K562 (cell line): ENCODE measurements at regions not wholly inside any gene's neighbourhood (a gene's known extent, or its start where the extent isn't known, plus 50 kb on each side); places are given as distances from the start of the nearest gene placed in this dataset.

ENCODE experiments used
- ATAC-seq: fragments of 200-7000 bp; cut with Tn5 transposase; 3 replicates; pipeline ENCODE4 v1.9.1; 2020; ENCODE audit warnings: moderate library complexity
- BruUV-seq: library from RNA; stranded (reverse); fragments of 400-500 nt; replicated peaks from 2 replicates; lab custom pipeline; 2021; lab: Mats Ljungman, UMichigan
- CTCF ChIA-PET: fragments of 300-600 bp; formaldehyde crosslinking; extraction: SDS; loops from one replicate; lab custom pipeline; 2021; ENCODE audit warnings: low intra/inter-chr PET ratio; lab: Yijun Ruan, JAX
- POLR2A ChIA-PET: fragments of 300-600, 350-650 bp; sonication (Branson Sonifier 250); formaldehyde crosslinking; extraction: SDS; loops from one replicate; lab custom pipeline; 2021; ENCODE audit warnings: antibody characterized with exemption, inconsistent platforms; lab: Yijun Ruan, JAX
- DNase-seq, 4 experiments: peaks; one replicate each; pipeline versions ENCODE4 v3.0.0 to v3.0.0-alpha.2; 2011 to 2018; ENCODE audit warnings: low spot score in 3 of 4, mixed read lengths in 3 of 4; ENCODE audit errors: extremely low read depth in 1 of 4
- FAIRE-seq: peaks from 2 replicates; lab custom pipeline; 2011; peaks lifted over from hg19 to GRCh38; lab: Jason Lieb, UNC
- H2AFZ ChIP-seq: 2 replicates; pipeline ENCODE4 v1.6.0; 2011; ENCODE audit warnings: low read depth, low read length, control low read depth, inconsistent platforms
- H3K27ac ChIP-seq: fragments of 200-600 bp; 3 replicates; pipeline ENCODE4 v1.8.0; 2011; ENCODE audit warnings: low read depth, mild to moderate bottlenecking, control low read depth, inconsistent platforms, low read length, moderate library complexity, mixed read lengths; ENCODE audit errors: extremely low read depth
- H3K27me3 ChIP-seq, 2 experiments: fragments of 300-600 bp in 1 of 2; 2 replicates in 1 of 2; 3 replicates in 1 of 2; pipeline versions ENCODE4 v1.6.0 to v1.8.0; 2011; ENCODE audit warnings: inconsistent platforms in 2 of 2, low read length in 2 of 2, mild to moderate bottlenecking in 1 of 2, mixed read lengths in 1 of 2, moderate library complexity in 1 of 2; ENCODE audit not compliant: control insufficient read depth in 2 of 2, insufficient read depth in 2 of 2
- H3K36me3 ChIP-seq: fragments of 300-600 bp; 3 replicates; pipeline ENCODE4 v1.8.0; 2011; ENCODE audit warnings: mild to moderate bottlenecking, low read length, inconsistent platforms; ENCODE audit not compliant: control insufficient read depth, insufficient read depth
- H3K4me1 ChIP-seq, 2 experiments: fragments of 200-600 bp in 1 of 2; replicated peaks in 1 of 2; 2 replicates in 1 of 2; 3 replicates in 1 of 2; pipeline versions ENCODE4 v1.5.1 to v1.8.0; 2011; ENCODE audit warnings: inconsistent platforms in 2 of 2, low read length in 2 of 2, mild to moderate bottlenecking in 1 of 2, mixed read lengths in 1 of 2, moderate library complexity in 1 of 2; ENCODE audit not compliant: control insufficient read depth in 2 of 2, insufficient read depth in 2 of 2
- H3K4me2 ChIP-seq: 2 replicates; pipeline ENCODE4 v1.6.1; 2011; ENCODE audit warnings: low read length, control low read depth, inconsistent platforms, mixed read lengths; ENCODE audit not compliant: insufficient read depth
- H3K4me3 ChIP-seq: fragments of 200-600 bp; sonication (generic), shearing (Covaris generic); 2 replicates; pipeline ENCODE4 v1.5.1; 2016; ENCODE audit warnings: control low read depth, inconsistent platforms
- H3K79me2 ChIP-seq: fragments of 200-600 bp; 3 replicates; pipeline ENCODE4 v1.8.0; 2011; ENCODE audit warnings: low read length, inconsistent platforms; ENCODE audit not compliant: control insufficient read depth, insufficient read depth
- H3K9ac ChIP-seq, 2 experiments: 2 replicates each; pipeline versions ENCODE4 v1.6.0 to v1.6.1; 2011; ENCODE audit warnings: low read depth in 2 of 2, low read length in 2 of 2, control low read depth in 1 of 2, inconsistent platforms in 1 of 2, mild to moderate bottlenecking in 1 of 2, mixed read lengths in 1 of 2; ENCODE audit not compliant: insufficient read depth in 1 of 2
- H3K9me1 ChIP-seq: one replicate; pipeline ENCODE4 v1.6.0; 2011; ENCODE audit warnings: inconsistent platforms, mild to moderate bottlenecking, low read length, moderate library complexity; ENCODE audit not compliant: control insufficient read depth, insufficient read depth
- H3K9me3 ChIP-seq: replicated peaks from 2 replicates; pipeline ENCODE4 v1.5.1; 2011; ENCODE audit warnings: low read depth, low read length, inconsistent platforms; ENCODE audit not compliant: control insufficient read depth, insufficient read depth
- H4K20me1 ChIP-seq: replicated peaks from 2 replicates; pipeline ENCODE4 v1.6.1; 2011; ENCODE audit warnings: low read length, inconsistent platforms, mixed read lengths; ENCODE audit not compliant: control insufficient read depth, insufficient read depth
- BRCA1 ChIP-seq, 2 experiments: fragments of 450-650 bp in 1 of 2; sonication (generic) in 1 of 2; formaldehyde crosslinking in 1 of 2; IDR thresholded peaks; 2 replicates each; pipeline versions ENCODE4 v1.5.0 to v1.6.1; 2017 to 2020; ENCODE audit warnings: mild to moderate bottlenecking in 1 of 2, missing genetic modification reagents in 1 of 2
- HDAC8 ChIP-seq: fragments of 450-650 bp; IDR thresholded peaks from 2 replicates; pipeline ENCODE4 v1.6.1; 2016; ENCODE audit warnings: mild to moderate bottlenecking, missing genetic modification characterization, moderate library complexity, missing compliant biosample characterization
- MAZ ChIP-seq, 2 experiments: fragments of 450-650 bp in 1 of 2; sonication (generic) in 1 of 2; formaldehyde crosslinking; IDR thresholded peaks in 1 of 2; conservative IDR thresholded peaks in 1 of 2; 2 replicates each; pipeline versions ENCODE4 v1.4.0 to v1.5.0; 2020; ENCODE audit warnings: mild to moderate bottlenecking in 1 of 2, missing genetic modification reagents in 1 of 2
- MCM3 ChIP-seq: fragments of 450-650 bp; IDR thresholded peaks from 2 replicates; pipeline ENCODE4 v1.6.1; 2016
- RBM17 ChIP-seq: fragments of 200-400 bp; formaldehyde crosslinking; IDR thresholded peaks from 2 replicates; pipeline ENCODE4 v1.6.1; 2017; ENCODE audit warnings: low read depth, mild to moderate bottlenecking, low read length, borderline replicate concordance
- SIN3B ChIP-seq: fragments of 450-650 bp; IDR thresholded peaks from 2 replicates; pipeline ENCODE4 v1.6.1; 2017; ENCODE audit warnings: low read depth, mild to moderate bottlenecking, moderate library complexity
- SNIP1 ChIP-seq: fragments of 450-650 bp; IDR thresholded peaks from 2 replicates; pipeline ENCODE4 v1.7.1; 2017; ENCODE audit warnings: low read depth, mild to moderate bottlenecking
- SREBF1 ChIP-seq: fragments of 150-350 bp; IDR thresholded peaks from 2 replicates; pipeline ENCODE4 v1.6.1; 2014; ENCODE audit warnings: antibody characterized with exemption, low read depth, low read length, borderline replicate concordance
- STAG1 ChIP-seq: sonication (generic); formaldehyde crosslinking; IDR thresholded peaks from 2 replicates; pipeline ENCODE4 v1.5.0; 2020; ENCODE audit warnings: missing genetic modification reagents, borderline replicate concordance
- STAT5B ChIP-seq: fragments of 250-450 bp; sonication (Bioruptor Pico); IDR thresholded peaks from 2 replicates; pipeline ENCODE4 v1.8.0; 2021; ENCODE audit warnings: mild to moderate bottlenecking, inconsistent platforms
- TARDBP ChIP-seq: fragments of 450-650 bp; IDR thresholded peaks from 2 replicates; pipeline ENCODE4 v1.6.1; 2016
- ZNF778 ChIP-seq: fragments of 450-650 bp; formaldehyde crosslinking; IDR thresholded peaks from 2 replicates; pipeline ENCODE4 v1.4.0; 2020; ENCODE audit warnings: mild to moderate bottlenecking, moderate library complexity
- ZNF780A ChIP-seq: fragments of 250-450 bp; sonication (Bioruptor Pico); IDR thresholded peaks from 2 replicates; pipeline ENCODE4 v1.5.0; 2021; ENCODE audit warnings: mild to moderate bottlenecking
- whole genome bisulfite sequencing: fragments of 100-300 bp; shearing (Covaris generic); methylation state at CpG from one replicate; pipeline ENCODE4 v1.1.6; 2016; ENCODE audit warnings: low coverage, mixed read lengths; ENCODE audit not compliant: insufficient coverage; ENCODE audit errors: missing lambda C conversion rate; 5-methylcytosine and 5-hydroxymethylcytosine counted together
- in situ Hi-C: fragments of 300-500 bp; cut with MboI; formaldehyde crosslinking; loops from 4 replicates; pipeline ENCODE4 v1.15.0; 2018; ENCODE audit warnings: inconsistent platforms, mixed read lengths
- intact Hi-C: fragments of 100-400 bp; cut with micrococcal nuclease; formaldehyde crosslinking; loops from 2 replicates; pipeline ENCODE4 v1.14.2; 2022
- TF ChIP-seq, protein P1 (sequence below): sonication (generic); formaldehyde crosslinking; IDR thresholded peaks from 2 replicates; pipeline ENCODE4 v1.8.0; 2023; ENCODE audit warnings: missing genetic modification reagents, mild to moderate bottlenecking, borderline replicate concordance
- TF ChIP-seq, protein P2 (sequence below): fragments of 250-450 bp; sonication (Bioruptor Pico); IDR thresholded peaks from 2 replicates; pipeline ENCODE4 v1.8.0; 2022; ENCODE audit warnings: moderate library complexity, mild to moderate bottlenecking, inconsistent platforms

DNA sequence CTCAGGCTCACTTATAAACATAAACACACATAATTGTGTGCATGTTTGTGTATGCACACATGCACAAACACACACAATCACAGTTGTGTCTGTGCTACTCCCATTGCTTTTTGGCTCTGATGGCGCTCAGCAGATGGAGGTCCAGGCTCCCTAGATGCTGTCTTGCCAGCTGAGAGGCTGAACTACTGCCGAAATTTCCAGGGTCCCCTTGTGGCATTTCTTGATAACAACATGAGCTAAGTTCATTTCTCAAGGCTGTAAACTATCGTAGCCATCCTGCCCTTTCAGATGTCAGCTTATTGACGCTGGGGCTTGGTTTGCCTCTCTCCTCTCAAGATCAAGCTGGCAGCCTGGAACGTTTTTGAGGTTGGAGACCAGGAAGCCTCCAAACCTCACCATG is 80.1 kb upstream of the ADRA1D start:
- POLR2A ChIA-PET = interaction anchor here (0.5 kb wide), 1 partner anchor 616 kb away, joined by 3 read pairs; no protein-coding TSS in a partner anchor

DNA sequence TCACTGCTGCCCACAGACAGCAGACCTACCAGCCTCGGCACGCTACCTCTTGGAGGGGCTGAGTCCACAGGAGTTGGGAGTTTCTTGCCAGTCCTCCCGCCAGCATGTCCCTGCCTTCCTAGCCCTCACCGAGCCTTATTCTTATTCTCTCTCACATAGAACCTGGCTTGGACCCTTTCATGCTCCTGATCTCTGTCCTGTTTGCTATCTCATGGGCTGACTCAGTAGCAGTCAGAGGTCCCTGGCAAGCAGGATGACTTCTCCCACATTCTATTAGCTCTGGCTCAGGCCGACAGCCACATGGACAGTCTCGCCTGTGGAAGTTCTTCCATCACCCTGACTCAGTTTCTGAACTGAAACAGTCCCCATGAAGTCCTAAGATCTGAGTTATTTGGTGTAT is 79.5 kb upstream of the ADRA1D start:
- CTCF ChIA-PET = no interaction called here
- Histone ChIP-seq H3K9ac (no peak overlapping the region), H2AFZ (no peak overlapping the region), H3K27ac (no peak overlapping the region), H3K4me2 (no peak overlapping the region), H3K4me3 (no peak overlapping the region), H4K20me1 (no peaks in the 10 kb centered on the region), H3K9me1 (no peaks in the 10 kb centered on the region), H3K79me2 (no peaks in the 10 kb centered on the region), H3K9me3 (no peaks in the 10 kb centered on the region), H3K36me3 (no peaks in the 10 kb centered on the region), H3K4me1 (no peaks in the 10 kb centered on the region)
- no peak for FAIRE-seq
- no TSS peak for BruUV-seq
- in situ Hi-C loops (no loop called here), intact Hi-C loops (no loop called here)
- no peak for DNase-seq
- POLR2A ChIA-PET = no interaction called here
- no peak for TF ChIP-seq HDAC8 (tag)
- TF ChIP-seq, protein P1, sequence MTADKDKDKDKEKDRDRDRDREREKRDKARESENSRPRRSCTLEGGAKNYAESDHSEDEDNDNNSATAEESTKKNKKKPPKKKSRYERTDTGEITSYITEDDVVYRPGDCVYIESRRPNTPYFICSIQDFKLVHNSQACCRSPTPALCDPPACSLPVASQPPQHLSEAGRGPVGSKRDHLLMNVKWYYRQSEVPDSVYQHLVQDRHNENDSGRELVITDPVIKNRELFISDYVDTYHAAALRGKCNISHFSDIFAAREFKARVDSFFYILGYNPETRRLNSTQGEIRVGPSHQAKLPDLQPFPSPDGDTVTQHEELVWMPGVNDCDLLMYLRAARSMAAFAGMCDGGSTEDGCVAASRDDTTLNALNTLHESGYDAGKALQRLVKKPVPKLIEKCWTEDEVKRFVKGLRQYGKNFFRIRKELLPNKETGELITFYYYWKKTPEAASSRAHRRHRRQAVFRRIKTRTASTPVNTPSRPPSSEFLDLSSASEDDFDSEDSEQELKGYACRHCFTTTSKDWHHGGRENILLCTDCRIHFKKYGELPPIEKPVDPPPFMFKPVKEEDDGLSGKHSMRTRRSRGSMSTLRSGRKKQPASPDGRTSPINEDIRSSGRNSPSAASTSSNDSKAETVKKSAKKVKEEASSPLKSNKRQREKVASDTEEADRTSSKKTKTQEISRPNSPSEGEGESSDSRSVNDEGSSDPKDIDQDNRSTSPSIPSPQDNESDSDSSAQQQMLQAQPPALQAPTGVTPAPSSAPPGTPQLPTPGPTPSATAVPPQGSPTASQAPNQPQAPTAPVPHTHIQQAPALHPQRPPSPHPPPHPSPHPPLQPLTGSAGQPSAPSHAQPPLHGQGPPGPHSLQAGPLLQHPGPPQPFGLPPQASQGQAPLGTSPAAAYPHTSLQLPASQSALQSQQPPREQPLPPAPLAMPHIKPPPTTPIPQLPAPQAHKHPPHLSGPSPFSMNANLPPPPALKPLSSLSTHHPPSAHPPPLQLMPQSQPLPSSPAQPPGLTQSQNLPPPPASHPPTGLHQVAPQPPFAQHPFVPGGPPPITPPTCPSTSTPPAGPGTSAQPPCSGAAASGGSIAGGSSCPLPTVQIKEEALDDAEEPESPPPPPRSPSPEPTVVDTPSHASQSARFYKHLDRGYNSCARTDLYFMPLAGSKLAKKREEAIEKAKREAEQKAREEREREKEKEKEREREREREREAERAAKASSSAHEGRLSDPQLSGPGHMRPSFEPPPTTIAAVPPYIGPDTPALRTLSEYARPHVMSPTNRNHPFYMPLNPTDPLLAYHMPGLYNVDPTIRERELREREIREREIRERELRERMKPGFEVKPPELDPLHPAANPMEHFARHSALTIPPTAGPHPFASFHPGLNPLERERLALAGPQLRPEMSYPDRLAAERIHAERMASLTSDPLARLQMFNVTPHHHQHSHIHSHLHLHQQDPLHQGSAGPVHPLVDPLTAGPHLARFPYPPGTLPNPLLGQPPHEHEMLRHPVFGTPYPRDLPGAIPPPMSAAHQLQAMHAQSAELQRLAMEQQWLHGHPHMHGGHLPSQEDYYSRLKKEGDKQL (CRISPR knock-in tag) = no peak
- TF ChIP-seq, all 486 proteins: peak for 0
- ATAC-seq = no peak
- 0% methylated on average over 6 of the region's 6 CpGs for WGBS
- peaks cover 0 to 24% of the 10 kb centered on the region in 2 experiments; a peak in 2 of 5 replicates for H3K27me3 ChIP-seq

More for the DNA sequence above, 80.1 kb upstream of the ADRA1D start:
- Histone ChIP-seq H3K27me3 (peaks cover 0 to 24% of the 10 kb centered on the region in 2 experiments; a peak in 3 of 5 replicates), H3K9me3 (no peaks in the 10 kb centered on the region), H3K79me2 (no peaks in the 10 kb centered on the region), H3K36me3 (no peaks in the 10 kb centered on the region), H3K4me2 (no peak overlapping the region), H2AFZ (no peak overlapping the region), H3K4me1 (no peaks in the 10 kb centered on the region), H3K9me1 (no peaks in the 10 kb centered on the region), H3K27ac (no peak overlapping the region), H4K20me1 (no peaks in the 10 kb centered on the region), H3K4me3 (no peak overlapping the region), H3K9ac (no peak overlapping the region)
- no peak for DNase-seq
- ATAC-seq = no peak
- 0% methylated on average over 5 of the region's 5 CpGs for WGBS
- in situ Hi-C loops = no loop called here
- CTCF ChIA-PET = no interaction called here
- no peak for FAIRE-seq
- TF ChIP-seq SNIP1 = no peak
- TF ChIP-seq TARDBP = no peak
- no peak for TF ChIP-seq SIN3B
- TF ChIP-seq STAG1 (CRISPR knock-in tag) = no peak
- TF ChIP-seq, protein P2, sequence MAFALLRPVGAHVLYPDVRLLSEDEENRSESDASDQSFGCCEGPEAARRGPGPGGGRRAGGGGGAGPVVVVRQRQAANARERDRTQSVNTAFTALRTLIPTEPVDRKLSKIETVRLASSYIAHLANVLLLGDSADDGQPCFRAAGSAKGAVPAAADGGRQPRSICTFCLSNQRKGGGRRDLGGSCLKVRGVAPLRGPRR (CRISPR knock-in tag) = no peak
- no peak for TF ChIP-seq MCM3
- no peak for TF ChIP-seq BRCA1 (IDR thresholded peaks at IDR 0.05)
- TF ChIP-seq BRCA1 (CRISPR knock-in tag; IDR thresholded peaks at IDR 0.05) = no peak
- no peak for TF ChIP-seq SREBF1
- TF ChIP-seq MAZ (CRISPR knock-in tag; conservative IDR thresholded peaks at IDR 0.05 in 1 of 2, IDR thresholded peaks at IDR 0.05 in 1 of 2) = no peak
- no peak for TF ChIP-seq ZNF780A
- no peak for TF ChIP-seq RBM17
- TF ChIP-seq STAT5B (CRISPR knock-in tag) = no peak
- TF ChIP-seq ZNF778 = no peak
- BruUV-seq = no TSS peak
- intact Hi-C loops = no loop called here
